ENCODE measurements at regions not wholly inside any gene's neighbourhood (a gene's known extent, or its start where the extent isn't known, plus 50 kb on each side); places are given as distances from the start of the nearest gene placed in this dataset.

- TF ChIP-seq, protein P1, sequence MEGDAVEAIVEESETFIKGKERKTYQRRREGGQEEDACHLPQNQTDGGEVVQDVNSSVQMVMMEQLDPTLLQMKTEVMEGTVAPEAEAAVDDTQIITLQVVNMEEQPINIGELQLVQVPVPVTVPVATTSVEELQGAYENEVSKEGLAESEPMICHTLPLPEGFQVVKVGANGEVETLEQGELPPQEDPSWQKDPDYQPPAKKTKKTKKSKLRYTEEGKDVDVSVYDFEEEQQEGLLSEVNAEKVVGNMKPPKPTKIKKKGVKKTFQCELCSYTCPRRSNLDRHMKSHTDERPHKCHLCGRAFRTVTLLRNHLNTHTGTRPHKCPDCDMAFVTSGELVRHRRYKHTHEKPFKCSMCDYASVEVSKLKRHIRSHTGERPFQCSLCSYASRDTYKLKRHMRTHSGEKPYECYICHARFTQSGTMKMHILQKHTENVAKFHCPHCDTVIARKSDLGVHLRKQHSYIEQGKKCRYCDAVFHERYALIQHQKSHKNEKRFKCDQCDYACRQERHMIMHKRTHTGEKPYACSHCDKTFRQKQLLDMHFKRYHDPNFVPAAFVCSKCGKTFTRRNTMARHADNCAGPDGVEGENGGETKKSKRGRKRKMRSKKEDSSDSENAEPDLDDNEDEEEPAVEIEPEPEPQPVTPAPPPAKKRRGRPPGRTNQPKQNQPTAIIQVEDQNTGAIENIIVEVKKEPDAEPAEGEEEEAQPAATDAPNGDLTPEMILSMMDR (IDR thresholded peaks at IDR 0.05; ENCODE audit: low read length), result no peak
- no peak for TF ChIP-seq EZH2 (IDR thresholded peaks at IDR 0.05; ENCODE audit: borderline replicate concordance, low read length)
Observed at GRCh38 chr10:63806330-63806729, 285.1 kb downstream of the REEP3 start.
